GM12873 (cell line): ENCODE measurements at regions not wholly inside any gene's neighbourhood (a gene's known extent, or its start where the extent isn't known, plus 50 kb on each side); places are given as distances from the start of the nearest gene placed in this dataset.

Experiments used
- CTCF ChIP-seq: IDR thresholded peaks from 2 replicates; pipeline ENCODE4 v1.5.1; 2012; ENCODE audit warnings: low read depth, mild to moderate bottlenecking, moderate library complexity, low read length, control low read depth; ENCODE audit not compliant: insufficient read depth; ENCODE audit errors: missing control alignments

DNA sequence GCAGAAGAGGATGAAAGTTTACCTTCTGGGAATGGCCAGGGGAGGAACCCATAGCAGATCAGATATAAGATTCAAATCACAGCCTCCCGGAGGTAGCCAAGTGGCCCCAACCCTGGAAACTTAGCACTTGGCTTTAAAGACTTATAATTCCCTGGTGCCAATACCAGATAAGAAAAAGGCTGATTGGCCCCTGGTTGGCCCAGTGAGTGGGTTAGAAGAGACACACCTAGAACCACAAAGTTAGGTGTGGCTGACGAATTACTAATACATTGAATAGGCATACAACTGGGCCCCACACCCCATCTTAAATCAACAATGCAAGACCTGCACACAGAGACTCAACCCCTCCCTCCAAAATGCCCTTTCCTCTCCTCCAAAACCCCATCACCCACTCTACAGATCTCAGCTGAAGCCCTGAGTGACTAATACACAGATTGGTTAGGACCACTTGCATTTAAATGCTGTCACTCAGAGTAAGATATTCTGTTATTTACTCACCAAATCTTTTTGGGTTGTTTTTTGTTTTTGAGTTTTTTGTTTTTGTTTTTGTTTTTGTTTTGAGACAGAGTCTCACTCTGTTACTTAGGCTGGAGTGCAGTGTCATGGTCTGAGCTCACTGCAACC, 315.4 kb upstream of the JARID2 start:
- no peak for TF ChIP-seq CTCF

GRCh38 chr6:14932485-14933182, 313.2 kb upstream of the JARID2 start:
- no peak for TF ChIP-seq CTCF

- no peak for TF ChIP-seq CTCF
These were observed 312.7 kb upstream of the JARID2 start for GRCh38 chr6:14933183-14933544.

DNA sequence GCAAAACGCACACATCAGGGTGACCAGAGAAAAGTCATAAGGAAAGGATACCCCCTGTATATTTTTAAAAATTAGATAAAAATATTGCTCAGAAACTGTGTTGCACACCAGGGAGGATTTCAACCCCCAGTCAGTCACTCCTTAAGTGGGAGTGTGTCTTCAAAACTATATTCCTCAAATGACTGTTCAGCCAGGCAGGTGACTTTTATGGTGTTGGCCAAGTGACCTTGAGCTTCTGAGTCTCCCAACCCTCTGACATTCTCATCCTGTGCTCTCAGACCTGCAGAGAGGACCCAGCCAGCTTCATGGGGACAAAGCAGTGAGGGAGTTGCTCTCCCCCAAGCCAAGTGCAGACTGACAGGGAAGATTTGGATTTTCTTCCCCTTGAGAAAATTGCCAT, 311.9 kb upstream of the JARID2 start:
- TF ChIP-seq CTCF, result no peak

DNA sequence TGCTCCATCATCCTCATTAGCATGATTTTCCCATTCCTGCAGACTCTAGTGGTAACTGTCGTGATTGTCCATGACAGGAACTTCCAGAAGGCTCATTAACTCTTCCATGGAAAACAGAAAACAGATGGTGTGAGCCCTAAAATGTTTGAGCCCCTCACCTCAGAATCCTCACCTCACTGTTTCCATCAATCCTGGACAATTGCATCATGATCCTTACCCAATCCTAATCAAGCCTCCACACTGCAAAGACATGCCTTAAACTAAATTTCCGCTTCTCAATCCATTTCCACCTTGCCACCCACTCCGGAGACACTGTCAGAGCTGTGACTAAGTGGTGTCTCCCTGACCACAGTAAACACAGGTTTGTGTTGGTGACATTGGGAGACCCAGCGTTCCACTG, 311.0 kb upstream of the JARID2 start:
- no peak for TF ChIP-seq CTCF

GRCh38 chr6:14936861-14937260, 309.0 kb upstream of the JARID2 start:
- no peak for TF ChIP-seq CTCF

GRCh38 chr6:14943116-14943515, 302.8 kb upstream of the JARID2 start:
- no peak for TF ChIP-seq CTCF

DNA sequence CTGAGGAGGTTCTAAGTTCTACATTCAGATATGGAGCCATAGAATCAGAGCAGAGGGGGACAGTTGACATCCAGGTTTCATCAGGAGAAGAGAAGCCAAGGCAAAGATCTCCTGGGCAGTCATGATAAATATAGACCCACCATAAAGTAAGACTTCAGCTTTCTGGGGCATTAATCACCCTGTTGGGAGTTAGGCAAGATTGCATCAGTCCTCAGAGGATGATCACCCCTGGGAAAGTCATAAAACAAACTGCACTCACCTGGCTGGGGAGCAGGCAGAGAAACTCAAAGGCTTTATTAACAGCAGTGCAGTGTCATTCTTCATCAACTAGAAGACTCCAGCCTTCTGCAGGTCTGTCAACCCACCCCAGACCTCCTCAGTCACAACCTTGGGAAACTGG, 301.3 kb upstream of the JARID2 start:
- TF ChIP-seq CTCF, result no peak
